Lower leg skin (tissue), 4 donors: ENCODE measurements at regions not wholly inside any gene's neighbourhood (a gene's known extent, or its start where the extent isn't known, plus 50 kb on each side); places are given as distances from the start of the nearest gene placed in this dataset.

Source experiments
- DNase-seq, 2 donors: peaks; one replicate each; pipeline ENCODE4 v3.0.0-alpha.2; 2019; ENCODE audit warnings: low spot score in 2 of 2
- H3K4me3 ChIP-seq: fragments of 200-600 bp; sonication (generic); 2 replicates; pipeline ENCODE4 v1.5.1; 2017; ENCODE audit warnings: mild to moderate bottlenecking, low read depth; ENCODE audit not compliant: poor library complexity, severe bottlenecking
- CTCF ChIP-seq, 3 donors: fragments of 450-650 bp; IDR thresholded peaks; one replicate each; pipeline ENCODE4 v1.5.1; 2016; ENCODE audit warnings: antibody characterized with exemption in 3 of 3, mild to moderate bottlenecking in 3 of 3, moderate library complexity in 2 of 3
- POLR2A ChIP-seq, 2 donors: fragments of 450-650 bp; IDR thresholded peaks; one replicate each; pipeline ENCODE4 v1.6.1; 2016 to 2017; ENCODE audit warnings: antibody characterized with exemption in 2 of 2, mild to moderate bottlenecking in 1 of 2, moderate library complexity in 1 of 2
- WGBS, 2 donors: methylation state at CpG; one replicate each; pipeline ENCODE4 v1.1.5; 2018; 5-methylcytosine and 5-hydroxymethylcytosine counted together
- intact Hi-C: fragments of 100-400 bp; cut with DNase I; formaldehyde crosslinking; loops from one replicate; pipeline ENCODE4 v1.15.0; 2023; ENCODE audit warnings: low total_unique reads

GRCh38 chr3:84023842-84024241 lies 934.9 kb upstream of the CADM2 start:
- TF ChIP-seq POLR2A (IDR thresholded peaks at IDR 0.05) = no peak
- TF ChIP-seq CTCF (IDR thresholded peaks at IDR 0.05) = no peak
- H3K4me3 ChIP-seq = no peak overlapping the region
- WGBS, 2 donors = 91 to 94% methylated on average over 4 of the region's 4 CpGs
- no peak for DNase-seq
- intact Hi-C loops = no loop called here

DNA sequence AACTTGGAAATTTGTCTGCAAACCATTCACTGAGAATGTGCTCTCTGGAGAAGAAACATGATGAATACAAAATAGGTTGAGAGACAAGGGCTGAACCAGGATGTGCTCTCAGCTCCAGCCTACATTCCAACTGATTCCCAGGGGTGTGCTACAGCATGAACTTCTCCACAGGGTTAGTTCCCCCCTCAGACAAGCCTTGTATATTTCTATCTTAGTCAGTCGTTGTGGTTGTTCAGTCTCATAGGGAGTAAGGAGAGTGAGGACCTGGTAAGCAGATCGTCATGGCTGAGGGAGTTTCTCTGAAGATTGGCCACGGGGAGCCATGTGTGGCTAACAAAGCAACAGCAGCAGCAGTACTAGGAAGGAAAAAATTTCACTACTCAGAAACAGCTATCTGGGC lies 919.7 kb upstream of the CADM2 start:
- intact Hi-C loops = no loop called here
- DNase-seq = no peak
- WGBS, 2 donors = 52 to 64% methylated on average over 3 of the region's 3 CpGs
- H3K4me3 ChIP-seq = no peak overlapping the region
- TF ChIP-seq CTCF (IDR thresholded peaks at IDR 0.05) (no peak), POLR2A (IDR thresholded peaks at IDR 0.05) (no peak)

DNA sequence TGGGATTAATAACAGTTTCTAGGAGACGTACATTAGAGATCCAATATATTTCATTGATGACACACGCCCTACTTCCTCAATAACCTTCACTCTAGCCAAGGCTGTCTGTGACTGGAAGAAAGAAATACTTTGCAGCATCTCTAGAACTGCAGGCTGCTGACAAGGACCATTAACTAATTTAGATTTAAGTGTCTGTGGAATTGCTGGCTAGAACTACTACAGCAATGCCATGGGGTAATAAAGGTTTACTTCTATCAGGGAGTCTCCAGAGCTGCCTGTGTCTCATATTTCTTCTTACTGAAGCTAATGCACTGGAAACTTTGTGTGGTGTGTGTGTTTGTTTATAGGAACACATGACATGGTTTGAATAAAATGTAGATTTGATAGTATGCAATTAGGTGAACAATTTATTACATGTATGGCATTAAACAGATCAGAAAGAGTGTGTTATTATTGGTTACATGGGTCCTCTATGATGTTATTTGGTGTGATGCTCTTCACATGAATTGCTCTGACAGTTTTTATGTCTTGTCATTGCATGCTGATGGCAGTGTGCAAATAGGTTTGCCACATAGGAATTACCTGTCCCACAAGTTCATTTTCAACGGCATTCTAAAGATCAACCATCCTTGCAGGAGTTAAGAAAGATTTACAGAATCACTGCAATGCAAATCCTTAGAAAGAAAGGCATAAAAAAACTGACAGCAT lies 916.2 kb upstream of the CADM2 start:
- DNase-seq = no peak
- TF ChIP-seq POLR2A (IDR thresholded peaks at IDR 0.05) (no peak), CTCF (IDR thresholded peaks at IDR 0.05) (no peak)
- 61 to 70% methylated on average over 3 of the region's 3 CpGs for WGBS, 2 donors
- no peak overlapping the region for H3K4me3 ChIP-seq
- intact Hi-C loops = no loop called here

DNA sequence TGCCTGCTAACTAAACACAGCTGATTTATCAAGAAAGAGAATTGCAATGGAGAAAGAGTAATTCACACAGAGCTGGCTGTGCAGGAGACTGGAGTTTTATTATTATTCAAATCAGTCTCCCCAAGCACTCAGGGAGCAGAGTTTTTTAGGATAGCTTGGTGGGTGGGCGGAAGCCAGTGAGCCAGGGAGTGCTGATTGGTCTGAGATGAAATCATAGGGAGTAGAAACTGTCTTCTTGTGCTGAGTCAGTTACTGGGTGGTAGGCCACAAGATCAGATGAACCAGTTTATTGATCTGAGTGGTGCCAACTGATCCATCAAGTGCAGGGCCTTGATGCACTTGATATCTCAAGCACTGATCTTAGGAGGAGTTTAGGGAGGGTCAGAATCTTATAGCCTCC lies 891.9 kb upstream of the CADM2 start:
- intact Hi-C loops = no loop called here
- TF ChIP-seq CTCF (IDR thresholded peaks at IDR 0.05) (no peak), POLR2A (IDR thresholded peaks at IDR 0.05) (no peak)
- no peak for DNase-seq
- WGBS, 2 donors = 89 to 92% methylated on average over 1 of the region's 1 CpG
- no peak overlapping the region for H3K4me3 ChIP-seq

GRCh38 chr3:84073664-84074063 lies 885.1 kb upstream of the CADM2 start:
- TF ChIP-seq POLR2A (IDR thresholded peaks at IDR 0.05) (no peak), CTCF (IDR thresholded peaks at IDR 0.05) (no peak)
- H3K4me3 ChIP-seq = no peak overlapping the region
- DNase-seq = no peak
- intact Hi-C loops = no loop called here
- 84 to 88% methylated on average over 4 of the region's 4 CpGs for WGBS, 2 donors

GRCh38 chr3:84074767-84075166 lies 884.0 kb upstream of the CADM2 start:
- no peak overlapping the region for H3K4me3 ChIP-seq
- TF ChIP-seq CTCF (IDR thresholded peaks at IDR 0.05) (no peak), POLR2A (IDR thresholded peaks at IDR 0.05) (no peak)
- 74 to 83% methylated on average over 2 of the region's 2 CpGs for WGBS, 2 donors
- intact Hi-C loops = no loop called here
- DNase-seq = no peak
